NT2/D1 (cell line): ENCODE measurements at regions not wholly inside any gene's neighbourhood (a gene's known extent, or its start where the extent isn't known, plus 50 kb on each side); places are given as distances from the start of the nearest gene placed in this dataset.

Source experiments
- DNase-seq: peaks from one replicate; pipeline ENCODE4 v3.0.0-alpha.2; 2011; ENCODE audit warnings: low read depth, low spot score
- H3K27me3 ChIP-seq: 2 replicates; pipeline ENCODE4 v1.6.0; 2011; ENCODE audit warnings: mild to moderate bottlenecking; ENCODE audit not compliant: insufficient read length, insufficient read depth
- H3K36me3 ChIP-seq: 2 replicates; pipeline ENCODE4 v1.6.1; 2011; ENCODE audit warnings: mild to moderate bottlenecking, low read length, mixed read lengths; ENCODE audit not compliant: insufficient read depth, insufficient read length
- H3K4me1 ChIP-seq: 2 replicates; pipeline ENCODE4 v1.5.1; 2011; ENCODE audit not compliant: insufficient read depth, insufficient read length
- H3K4me3 ChIP-seq: 2 replicates; pipeline ENCODE4 v1.5.1; 2011; ENCODE audit warnings: low read depth; ENCODE audit not compliant: insufficient read length
- H3K9ac ChIP-seq: 2 replicates; pipeline ENCODE4 v1.6.0; 2011; ENCODE audit warnings: low read depth; ENCODE audit not compliant: insufficient read length
- H3K9me3 ChIP-seq: 2 replicates; pipeline ENCODE4 v1.5.1; 2011; ENCODE audit warnings: mild to moderate bottlenecking, low read length; ENCODE audit not compliant: insufficient read depth
- SUZ12 ChIP-seq: IDR thresholded peaks from 2 replicates; pipeline ENCODE4 v1.6.1; 2011; ENCODE audit not compliant: insufficient read length, insufficient read depth; ENCODE audit errors: extremely low read depth
- YY1 ChIP-seq: IDR thresholded peaks from 2 replicates; pipeline ENCODE4 v1.6.1; 2011; ENCODE audit not compliant: insufficient read length, insufficient read depth
- ZNF274 ChIP-seq: IDR thresholded peaks from 2 replicates; pipeline ENCODE4 v1.6.1; 2011; ENCODE audit warnings: mild to moderate bottlenecking, low read depth, low read length

GRCh38 chr3:13194285-13195209 lies 121.3 kb upstream of the IQSEC1 start:
- no peak for TF ChIP-seq YY1
- TF ChIP-seq ZNF274 = no peak
- no peak for TF ChIP-seq SUZ12
- H3K9me3 ChIP-seq = no peaks in the 10 kb centered on the region
- H3K36me3 ChIP-seq = no peaks in the 10 kb centered on the region
- peak overlapping the region; percentile 8 for H3K9ac ChIP-seq
- no peak overlapping the region for H3K4me3 ChIP-seq
- no peak for DNase-seq
- H3K27me3 ChIP-seq = no peaks in the 10 kb centered on the region
- H3K4me1 ChIP-seq = peaks cover 38% of the 10 kb centered on the region

- TF ChIP-seq SUZ12 = no peak
- TF ChIP-seq YY1 = no peak
- TF ChIP-seq ZNF274 = no peak
- H3K9ac ChIP-seq = peak overlapping the region; percentile 8
- peaks cover 37% of the 10 kb centered on the region for H3K4me1 ChIP-seq
- H3K36me3 ChIP-seq = no peaks in the 10 kb centered on the region
- peaks cover 3% of the 10 kb centered on the region for H3K27me3 ChIP-seq
- no peaks in the 10 kb centered on the region for H3K9me3 ChIP-seq
- no peak for DNase-seq
- H3K4me3 ChIP-seq = no peak overlapping the region
Measured at GRCh38 chr3:13193320-13194284, 120.4 kb upstream of the IQSEC1 start.

DNA sequence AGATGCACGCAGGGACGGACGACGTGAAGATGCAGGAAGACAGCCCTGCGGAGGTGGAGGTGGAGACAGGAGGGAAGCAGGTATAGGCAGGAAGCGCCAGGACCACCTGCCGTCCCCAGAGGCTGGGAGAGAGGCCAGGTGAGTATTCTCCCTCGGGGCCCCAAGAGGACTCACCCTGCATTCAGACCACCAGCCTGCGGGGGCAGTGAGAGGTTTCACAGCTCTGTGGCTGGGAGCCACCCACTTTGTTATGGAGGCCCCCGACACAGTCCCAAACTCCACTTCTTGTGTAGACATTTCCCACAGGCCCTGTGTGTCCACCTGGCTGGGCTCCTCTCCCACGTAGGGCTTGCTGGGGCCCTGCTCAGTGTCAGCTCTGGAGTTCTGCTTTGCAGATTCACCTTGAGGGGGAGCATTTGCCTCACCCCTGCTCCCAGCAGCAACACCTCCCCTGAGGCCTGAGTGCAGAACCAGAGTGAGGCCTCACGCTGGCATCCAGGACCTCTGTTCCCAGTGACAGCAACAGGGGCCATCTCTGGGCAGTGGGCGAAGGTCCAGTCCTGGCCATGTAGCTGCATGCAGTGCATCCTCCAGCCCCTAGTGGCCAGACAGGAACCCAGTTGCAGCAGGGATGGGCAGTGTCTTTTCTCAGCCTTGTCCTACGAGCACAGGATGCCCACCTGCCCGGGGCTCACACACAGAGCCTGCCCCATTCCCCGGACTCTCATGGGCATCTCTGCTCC lies 119.4 kb upstream of the IQSEC1 start:
- Histone ChIP-seq H3K4me3 (no peak overlapping the region), H3K4me1 (peaks cover 34% of the 10 kb centered on the region), H3K9me3 (no peaks in the 10 kb centered on the region), H3K36me3 (no peaks in the 10 kb centered on the region), H3K27me3 (peaks cover 3% of the 10 kb centered on the region), H3K9ac (no peak overlapping the region)
- DNase-seq = no peak
- TF ChIP-seq SUZ12 (no peak), ZNF274 (no peak), YY1 (no peak)

- Histone ChIP-seq H3K9me3 (no peaks in the 10 kb centered on the region), H3K27me3 (peaks cover 3% of the 10 kb centered on the region), H3K4me1 (peaks cover 30% of the 10 kb centered on the region), H3K9ac (no peak overlapping the region), H3K36me3 (no peaks in the 10 kb centered on the region), H3K4me3 (no peak overlapping the region)
- DNase-seq = no peak
- TF ChIP-seq YY1 = no peak
- no peak for TF ChIP-seq ZNF274
- no peak for TF ChIP-seq SUZ12
Measured at GRCh38 chr3:13191016-13191415, 117.8 kb upstream of the IQSEC1 start.

DNA sequence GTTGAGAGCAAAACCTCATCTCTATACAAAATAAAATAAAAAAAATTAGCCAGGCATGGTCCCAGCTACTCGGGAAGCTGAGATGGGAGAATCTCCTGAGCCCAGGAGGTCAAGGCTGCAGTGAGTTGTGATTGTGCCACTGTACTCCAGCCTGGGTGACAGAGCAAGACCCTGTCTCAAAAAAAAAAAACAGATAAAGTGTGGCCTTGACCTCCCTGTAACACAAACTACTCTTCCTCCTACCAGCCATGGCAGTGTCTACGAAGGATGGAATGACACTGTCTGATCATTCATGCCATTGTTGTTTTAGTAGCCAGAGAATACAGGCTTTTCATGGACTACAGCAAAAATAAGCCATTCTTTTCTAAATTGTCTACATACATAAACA lies 117.1 kb upstream of the IQSEC1 start:
- H3K9me3 ChIP-seq = no peaks in the 10 kb centered on the region
- no peak for DNase-seq
- H3K36me3 ChIP-seq = no peaks in the 10 kb centered on the region
- no peak overlapping the region for H3K4me3 ChIP-seq
- no peak for TF ChIP-seq YY1
- no peak for TF ChIP-seq ZNF274
- no peak for TF ChIP-seq SUZ12
- H3K9ac ChIP-seq = no peak overlapping the region
- H3K27me3 ChIP-seq = peaks cover 3% of the 10 kb centered on the region
- peaks cover 29% of the 10 kb centered on the region for H3K4me1 ChIP-seq

DNA sequence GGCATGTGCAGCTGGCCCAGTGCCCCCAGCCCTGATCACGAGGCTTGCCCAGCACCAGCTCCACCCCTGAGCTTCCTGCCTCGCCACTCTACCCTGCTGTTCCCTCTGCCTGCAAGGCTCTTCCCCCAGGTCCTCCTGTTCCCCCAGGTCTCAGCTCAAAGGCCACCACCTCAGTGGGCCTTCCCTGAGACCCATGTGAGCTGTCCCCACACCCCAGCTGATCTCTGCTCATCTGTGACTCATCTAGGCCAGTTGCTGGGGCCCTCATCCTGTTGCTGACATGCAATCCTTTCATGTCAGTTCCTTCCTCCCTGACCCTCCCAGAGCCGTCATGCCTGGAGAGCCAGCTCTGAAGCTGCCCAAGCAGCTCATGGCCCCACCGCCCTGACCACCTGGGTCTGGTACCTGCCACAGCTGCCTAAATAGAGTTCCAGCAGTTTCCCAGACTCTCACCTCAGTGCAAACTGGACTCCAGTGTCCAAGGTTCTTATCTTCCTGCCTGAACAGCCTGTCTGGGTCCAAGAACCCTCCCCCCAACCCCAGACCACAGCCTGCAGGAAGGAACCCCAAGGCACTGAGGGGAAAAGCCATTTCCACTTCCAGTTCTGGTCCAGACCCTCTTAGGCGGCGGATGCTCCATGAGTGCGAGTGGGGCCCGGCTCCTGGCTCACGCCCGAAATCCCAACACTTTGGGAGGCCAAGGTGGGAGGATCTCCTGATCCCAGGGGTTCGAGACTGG lies 116.6 kb upstream of the IQSEC1 start:
- TF ChIP-seq YY1 (no peak), ZNF274 (no peak), SUZ12 (no peak)
- DNase-seq = no peak
- Histone ChIP-seq H3K27me3 (peaks cover 3% of the 10 kb centered on the region), H3K4me1 (peaks cover 29% of the 10 kb centered on the region), H3K9me3 (no peaks in the 10 kb centered on the region), H3K9ac (no peak overlapping the region), H3K4me3 (no peak overlapping the region), H3K36me3 (no peaks in the 10 kb centered on the region)
